Left colon (tissue), 2 donors: ENCODE measurements at regions not wholly inside any gene's neighbourhood (a gene's known extent, or its start where the extent isn't known, plus 50 kb on each side); places are given as distances from the start of the nearest gene placed in this dataset.

Experiments used
- ATAC-seq: fragments of 200-7000 bp; cut with Tn5 transposase; one replicate; pipeline ENCODE4 v1.9.1; 2020; ENCODE audit warnings: mild to moderate bottlenecking, moderate library complexity
- DNase-seq, 2 donors: peaks; one replicate each; pipeline ENCODE4 v3.0.0-alpha.2; 2020
- intact Hi-C, 2 donors: fragments of 100-400 bp; cut with DNase I in 1 of 2; cut with micrococcal nuclease in 1 of 2; formaldehyde crosslinking; loops; one replicate each; pipeline versions ENCODE4 v1.11.2 to v1.14.0; 2022; cut with DNase I, micrococcal nuclease
- donor health status: DM: no; HTN: no; CAD: no.
- donor health status: DM: yes; HTN: yes; CAD: no.

DNA sequence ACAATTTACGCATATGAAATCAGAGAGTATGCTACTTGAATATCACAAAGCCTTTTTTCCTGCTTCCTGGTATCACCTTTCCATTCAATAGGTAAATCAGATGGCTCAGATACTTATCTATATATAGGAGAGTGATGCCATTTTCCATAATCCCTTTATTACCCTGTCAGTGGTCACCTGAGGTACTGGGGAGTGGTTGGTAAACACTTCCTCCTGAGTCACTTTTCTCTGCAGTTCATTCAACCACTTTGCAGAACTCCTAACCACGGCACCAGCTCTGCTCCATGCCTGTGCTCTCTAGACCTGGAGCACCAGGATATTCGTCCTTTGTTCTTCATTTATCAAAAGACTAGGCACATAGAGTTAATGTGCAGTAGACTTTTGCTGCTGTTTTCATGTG, 748.5 kb upstream of the KLHL1 start:
- ATAC-seq: peak; percentile 99
- DNase-seq: peak in 1 of 2 donors; percentile 39
- intact Hi-C loops: no loop called here

DNA sequence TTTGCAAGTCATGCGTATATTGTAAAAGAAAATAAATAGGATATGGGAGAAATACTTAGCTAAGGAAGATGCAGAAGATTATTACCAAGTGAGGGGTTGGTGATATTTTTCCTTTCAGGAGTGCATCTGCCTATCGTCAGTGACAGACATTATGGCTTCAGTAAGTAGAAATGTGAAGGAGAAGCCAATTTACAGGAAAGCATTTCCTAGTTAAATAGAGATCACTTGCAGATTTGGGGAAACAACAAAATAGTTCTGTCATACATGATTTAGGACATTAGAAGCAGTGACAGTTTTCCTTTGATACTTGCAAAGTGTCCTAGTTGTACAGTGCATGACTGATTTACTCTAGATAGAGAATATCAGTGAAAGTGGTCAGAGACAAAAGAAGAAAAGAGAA, 747.8 kb upstream of the KLHL1 start:
- intact Hi-C loops: no loop called here
- ATAC-seq (no peak), DNase-seq (no peak)

DNA sequence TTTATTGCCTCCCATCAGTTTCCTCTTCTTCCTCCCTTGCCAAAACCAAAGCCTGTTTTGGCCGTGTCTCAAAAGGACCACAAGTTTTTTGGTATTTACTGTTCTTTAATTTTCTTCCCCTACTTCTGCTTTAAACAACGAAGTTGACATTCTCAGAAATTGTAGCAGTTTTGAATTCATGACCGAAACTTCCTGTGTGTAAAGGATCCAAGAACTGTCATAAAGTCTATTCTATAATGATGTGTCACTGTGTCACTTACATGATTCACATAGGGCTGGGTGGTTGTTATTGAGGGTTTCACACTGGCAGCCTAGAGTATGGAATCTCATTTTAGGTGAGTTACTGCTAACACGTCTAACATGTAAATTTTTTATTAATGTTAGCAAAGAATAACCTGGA, 741.0 kb upstream of the KLHL1 start:
- DNase-seq (no peak), ATAC-seq (peak; percentile 54)
- intact Hi-C loops: no loop called here

DNA sequence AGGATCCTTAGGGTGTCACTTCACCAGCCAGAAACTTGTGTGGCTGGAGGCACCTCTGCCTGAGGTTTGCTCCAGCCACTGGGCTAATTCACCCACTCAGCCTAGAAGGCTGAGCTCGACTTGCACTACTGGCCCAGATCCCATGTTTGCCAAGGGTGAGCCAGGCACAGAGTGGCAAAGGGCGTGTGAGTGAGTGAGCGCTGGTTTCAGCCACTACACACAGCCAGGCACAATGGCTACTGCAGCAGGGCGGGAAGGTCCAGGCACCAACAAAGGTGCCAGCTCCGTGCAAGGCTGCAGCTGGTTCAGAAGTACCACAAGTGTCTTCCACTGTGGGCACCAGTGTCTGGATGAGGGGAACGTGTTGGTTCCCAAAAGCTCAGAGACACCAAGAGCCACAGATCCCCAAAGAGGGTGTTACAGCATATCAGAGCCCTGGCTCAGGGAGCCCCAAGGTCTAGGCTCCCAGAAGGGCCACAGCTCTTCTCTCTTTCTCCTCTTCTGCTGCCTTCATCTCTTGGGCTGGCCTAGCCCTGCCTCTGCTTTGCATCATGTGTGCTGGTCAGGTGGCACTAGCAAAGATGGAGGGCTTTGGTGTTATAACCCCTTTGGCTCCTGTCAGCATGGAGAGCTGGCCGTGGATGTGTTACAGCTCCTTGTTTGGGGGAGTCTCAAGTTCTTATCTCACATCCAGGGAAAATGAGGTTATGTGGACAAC, 736.3 kb upstream of the KLHL1 start:
- DNase-seq (peak; percentile 46 to 51), ATAC-seq (peak; percentile 99)
- intact Hi-C loops: no loop called here

DNA sequence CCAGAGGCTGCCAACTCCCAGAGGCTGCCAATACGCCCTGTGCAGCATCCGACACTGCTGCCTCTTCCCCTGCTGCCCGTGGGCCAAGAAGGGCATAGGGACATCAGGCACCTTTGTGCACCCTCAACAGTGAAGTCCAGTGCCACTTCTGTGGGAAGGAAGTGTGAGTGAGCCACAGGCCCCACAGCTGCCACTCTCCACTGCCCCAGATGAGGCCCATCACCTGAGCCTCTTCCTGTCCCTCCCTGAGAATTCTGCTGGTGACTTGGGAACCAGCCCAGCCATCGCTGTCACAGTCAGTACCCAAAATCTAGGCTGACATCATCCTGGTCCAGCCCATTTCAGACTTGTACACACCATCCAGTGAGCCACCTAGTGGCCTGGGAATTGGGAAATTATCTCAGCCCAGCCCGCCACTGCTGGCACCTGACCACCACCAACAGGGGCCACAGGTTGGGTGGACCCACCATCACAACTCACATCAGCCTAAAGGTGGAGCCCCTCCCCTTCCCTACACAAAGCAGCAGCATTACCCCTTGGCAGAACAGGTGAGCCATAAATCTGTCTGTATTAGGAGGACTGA, 733.9 kb upstream of the KLHL1 start:
- intact Hi-C loops: no loop called here
- DNase-seq (no peak), ATAC-seq (no peak)

DNA sequence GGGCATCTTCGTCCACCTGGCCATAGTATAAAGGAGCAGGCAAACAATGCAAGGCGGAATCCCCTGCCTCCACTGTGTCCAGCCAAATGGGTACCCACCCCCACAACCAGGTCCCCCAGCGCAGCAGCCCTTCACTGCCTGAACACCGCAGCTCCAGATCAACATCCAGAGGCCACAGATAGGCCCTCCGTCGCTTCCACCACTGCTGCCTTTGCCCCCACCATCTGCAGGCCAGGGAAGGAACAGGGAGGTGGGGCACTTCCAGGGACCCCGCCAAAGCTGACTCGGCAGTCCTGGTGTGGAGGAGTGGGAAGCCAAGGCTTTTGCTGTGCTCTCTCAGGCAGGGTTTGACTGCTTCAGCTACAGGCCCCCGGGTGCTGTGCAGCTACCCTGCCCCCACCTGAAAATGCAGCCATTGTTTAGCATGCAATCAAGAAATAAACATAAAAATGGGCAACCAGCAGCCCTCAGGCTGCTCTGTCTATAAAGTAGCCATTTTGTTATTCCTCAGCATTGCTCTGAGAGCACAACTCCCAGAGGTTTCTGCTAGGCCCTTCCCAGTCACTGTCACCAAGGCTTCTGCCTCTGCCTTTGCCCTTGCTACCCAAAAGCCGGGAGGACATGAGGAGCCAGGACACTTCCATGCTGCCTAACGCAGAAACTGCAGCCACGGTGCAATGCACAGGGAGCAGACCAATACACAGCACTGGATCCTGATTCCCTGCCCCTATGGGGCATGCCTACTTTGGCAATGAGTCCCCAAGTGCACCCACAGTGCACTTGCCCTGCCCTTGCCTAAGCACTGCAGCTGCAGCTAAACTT, 733.2 kb upstream of the KLHL1 start:
- DNase-seq (no peak), ATAC-seq (no peak)
- intact Hi-C loops: no loop called here

DNA sequence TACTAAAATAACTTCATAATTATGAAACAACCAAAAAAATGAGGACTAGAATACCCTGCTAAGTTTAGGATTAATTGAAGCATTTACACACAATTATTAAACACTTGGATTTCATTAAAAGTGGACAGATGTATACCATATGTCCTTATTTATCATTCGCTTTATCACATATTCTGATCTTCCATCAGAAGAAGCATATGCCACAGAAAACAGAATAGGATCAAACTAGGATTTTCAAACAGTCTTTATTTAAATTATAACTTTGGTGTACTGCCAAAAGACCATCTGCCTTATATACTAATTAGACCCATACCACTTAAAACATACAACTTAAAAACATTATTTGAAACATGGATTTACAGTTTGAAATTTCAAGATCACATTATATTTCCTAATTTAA, 727.1 kb upstream of the KLHL1 start:
- intact Hi-C loops: no loop called here
- no peak for ATAC-seq
- DNase-seq: no peak

DNA sequence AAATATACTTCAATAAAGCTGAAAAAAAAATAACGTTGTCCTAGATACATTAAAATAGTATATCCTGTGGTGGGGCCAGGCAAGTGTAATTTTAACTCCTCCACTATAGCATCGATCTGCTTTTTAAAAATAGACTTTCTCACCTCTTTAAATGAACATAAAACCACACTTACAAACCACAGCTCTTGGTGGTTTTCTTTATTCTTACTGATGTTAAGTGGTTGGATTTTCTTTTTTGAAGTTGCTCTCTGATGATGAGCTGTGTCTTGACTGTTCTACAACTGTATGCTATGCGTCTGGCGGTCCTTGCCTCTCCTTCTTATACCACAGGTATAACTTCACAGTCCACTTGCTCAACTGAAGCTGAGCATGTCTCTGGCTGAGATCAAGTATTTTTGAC, 721.5 kb upstream of the KLHL1 start:
- intact Hi-C loops: no loop called here
- ATAC-seq: no peak
- DNase-seq: no peak

DNA sequence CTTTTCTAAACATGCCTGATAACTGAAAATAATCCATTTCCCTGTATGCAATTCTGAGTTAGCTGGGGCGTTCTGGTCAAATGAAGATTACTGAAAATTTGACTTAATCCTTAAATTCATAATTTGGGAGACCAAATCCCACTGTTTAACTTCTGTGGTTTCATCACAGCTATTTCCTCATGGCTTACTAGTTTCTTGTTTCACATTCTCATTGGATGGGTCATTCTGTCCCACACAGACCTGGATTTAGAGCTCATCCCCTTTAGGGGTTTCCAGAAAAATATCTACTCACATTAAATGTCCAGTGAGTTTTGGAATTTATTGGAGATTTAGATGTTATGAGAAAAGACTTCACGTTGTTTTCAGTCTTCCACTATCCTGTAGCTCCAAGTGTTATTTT, 709.3 kb upstream of the KLHL1 start:
- no peak for ATAC-seq
- intact Hi-C loops: no loop called here
- DNase-seq: no peak

DNA sequence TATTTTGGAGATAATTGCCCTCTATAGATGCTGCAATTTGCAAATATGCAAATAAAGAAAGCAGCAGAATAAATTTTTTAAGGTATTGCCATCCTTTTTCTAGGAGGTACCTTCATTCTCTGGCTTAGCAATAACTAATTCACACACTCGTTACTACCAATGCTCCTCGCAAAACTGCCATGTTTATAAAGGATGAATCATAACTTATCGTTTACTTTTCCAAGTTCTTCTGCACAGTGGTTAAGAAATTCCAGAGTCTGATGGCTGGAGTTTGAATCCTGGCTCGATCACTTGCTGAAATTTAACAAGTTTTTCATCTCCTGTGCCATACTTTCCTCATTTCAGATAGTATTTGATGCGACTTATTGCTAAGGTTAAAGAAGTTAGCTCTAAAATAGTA, 708.6 kb upstream of the KLHL1 start:
- DNase-seq (no peak), ATAC-seq (no peak)
- intact Hi-C loops: no loop called here

DNA sequence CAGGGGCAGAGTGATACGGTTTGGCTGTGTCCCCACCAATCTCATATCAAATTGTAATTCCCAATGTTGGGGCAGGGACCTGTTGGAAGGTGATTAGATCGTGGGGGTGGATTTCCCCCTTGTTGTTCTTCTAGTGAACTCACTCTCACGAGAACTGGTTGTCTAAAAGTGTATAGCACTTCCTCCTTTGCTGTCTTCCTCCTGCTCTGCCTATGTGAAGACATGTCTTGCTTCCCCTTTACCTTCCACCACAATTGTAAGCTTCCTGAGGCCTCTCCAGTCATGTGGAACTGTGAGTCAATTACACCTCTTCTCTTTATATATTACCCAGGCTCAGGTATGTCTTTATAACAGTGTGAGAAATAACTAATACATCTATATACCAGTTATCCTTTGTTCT, 706.4 kb upstream of the KLHL1 start:
- intact Hi-C loops: no loop called here
- ATAC-seq (no peak), DNase-seq (no peak)

DNA sequence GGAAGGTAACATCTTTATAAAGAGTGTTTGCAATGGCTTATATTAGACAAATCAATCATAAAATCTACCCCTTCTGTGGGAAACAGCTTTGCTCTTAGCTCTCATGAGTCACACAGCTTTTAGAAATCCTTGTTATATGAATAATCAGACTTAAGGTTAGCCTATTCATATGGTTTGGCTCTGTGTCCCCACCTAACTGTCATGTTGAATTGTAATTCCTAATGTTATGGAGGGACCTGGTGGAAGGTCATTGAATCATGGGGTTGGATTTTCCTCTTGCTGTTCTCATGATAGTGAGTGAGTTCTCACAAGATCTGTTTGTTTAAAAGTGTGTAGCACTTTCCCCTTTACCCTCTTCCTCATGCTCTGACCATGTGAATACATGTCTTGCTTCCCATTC, 704.2 kb upstream of the KLHL1 start:
- intact Hi-C loops: no loop called here
- DNase-seq (no peak), ATAC-seq (no peak)

DNA sequence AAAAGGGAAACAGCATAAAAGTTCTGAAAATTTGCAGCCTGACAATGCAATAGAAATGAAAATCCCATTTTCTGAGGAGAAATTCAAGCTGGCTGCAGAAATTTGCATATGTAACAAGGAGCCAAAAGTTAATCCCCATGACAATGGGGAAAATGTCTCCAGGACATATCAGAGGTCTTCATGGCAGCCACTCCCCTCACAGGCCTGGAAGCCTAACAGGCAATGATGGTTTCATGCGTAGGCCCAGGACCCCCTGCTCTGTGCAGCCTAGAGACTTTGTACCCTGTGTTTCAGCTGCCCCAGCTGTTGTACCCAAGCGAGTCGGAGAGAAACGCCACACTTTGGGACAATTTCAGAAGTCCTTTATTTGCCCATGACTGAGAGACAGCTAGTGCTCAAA, 701.3 kb upstream of the KLHL1 start:
- intact Hi-C loops: no loop called here
- DNase-seq (no peak), ATAC-seq (no peak)

DNA sequence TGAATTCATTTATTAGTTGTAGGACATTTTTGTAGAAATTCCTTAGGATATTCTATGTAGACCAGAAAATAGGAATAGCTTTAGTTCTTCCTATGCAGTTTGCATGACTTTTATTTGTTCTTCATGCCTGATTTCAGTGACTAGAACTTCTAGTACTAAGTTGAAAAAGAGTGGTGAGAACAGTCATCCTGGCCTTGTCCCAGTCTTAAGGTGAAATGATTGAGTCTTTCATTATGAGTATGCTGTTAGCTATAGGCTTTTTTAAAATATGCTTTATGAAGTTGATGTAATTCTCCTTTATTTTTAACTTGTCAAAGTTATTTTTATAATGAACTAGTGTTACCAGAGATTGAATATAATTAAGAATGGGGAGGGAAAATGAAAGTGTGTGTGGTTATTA, 690.1 kb upstream of the KLHL1 start:
- ATAC-seq: no peak
- intact Hi-C loops: no loop called here
- no peak for DNase-seq

DNA sequence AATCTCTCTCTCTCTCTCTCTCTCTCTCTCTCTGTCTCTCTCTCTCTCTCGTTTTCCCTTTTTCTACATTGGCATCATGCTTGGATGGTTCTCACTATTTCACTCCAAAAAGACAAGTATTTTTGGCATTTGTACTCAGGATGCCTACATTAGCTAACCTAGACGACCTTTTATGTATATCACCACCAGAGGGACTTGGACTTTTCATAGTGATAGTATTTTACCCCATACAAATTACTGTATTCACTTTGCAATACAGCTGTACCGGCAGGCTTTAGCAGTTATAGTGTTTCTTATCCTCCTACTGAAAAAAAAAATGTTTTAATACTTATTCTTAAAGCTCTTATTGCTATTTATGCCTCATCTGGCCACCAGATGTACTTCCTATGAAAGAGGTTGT, 687.2 kb upstream of the KLHL1 start:
- ATAC-seq (no peak), DNase-seq (no peak)
- intact Hi-C loops: no loop called here

DNA sequence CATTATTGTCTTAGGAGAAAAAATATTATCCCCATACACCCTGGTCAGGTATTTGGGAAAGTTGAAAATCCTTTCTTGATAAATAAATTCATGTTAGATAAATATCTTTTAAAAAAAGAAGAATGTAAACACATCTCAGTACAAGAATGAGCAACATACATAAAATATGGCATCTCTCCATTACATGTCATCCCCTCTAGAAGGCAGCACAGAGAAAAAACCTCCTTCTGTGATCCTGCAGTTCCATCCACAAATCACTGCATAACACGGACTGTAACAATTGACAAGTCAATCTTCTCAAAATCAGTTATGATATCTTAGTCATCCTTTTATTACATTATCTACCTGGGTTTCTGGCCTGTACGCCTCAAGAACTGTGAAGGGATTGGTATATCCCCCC, 683.9 kb upstream of the KLHL1 start:
- DNase-seq (no peak), ATAC-seq (no peak)
- intact Hi-C loops: no loop called here

DNA sequence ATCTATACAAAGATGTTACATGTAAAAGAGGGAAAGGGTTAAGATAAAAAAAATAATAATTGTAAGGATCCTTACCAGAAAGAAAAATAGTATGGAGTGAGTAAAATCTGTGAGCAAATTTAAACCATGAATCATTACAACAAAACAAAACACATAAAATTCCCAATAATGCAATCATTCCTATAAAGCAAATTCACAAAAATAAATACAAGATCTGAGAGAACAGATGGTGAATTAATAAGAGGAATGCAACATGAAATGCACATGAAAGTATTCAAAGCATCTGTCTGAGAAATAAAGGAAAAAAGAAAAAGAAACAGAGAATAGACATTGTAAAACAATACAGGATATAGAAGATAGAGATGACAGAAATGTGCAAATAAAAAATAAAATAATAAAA, 681.5 kb upstream of the KLHL1 start:
- DNase-seq (no peak), ATAC-seq (no peak)
- intact Hi-C loops: no loop called here

DNA sequence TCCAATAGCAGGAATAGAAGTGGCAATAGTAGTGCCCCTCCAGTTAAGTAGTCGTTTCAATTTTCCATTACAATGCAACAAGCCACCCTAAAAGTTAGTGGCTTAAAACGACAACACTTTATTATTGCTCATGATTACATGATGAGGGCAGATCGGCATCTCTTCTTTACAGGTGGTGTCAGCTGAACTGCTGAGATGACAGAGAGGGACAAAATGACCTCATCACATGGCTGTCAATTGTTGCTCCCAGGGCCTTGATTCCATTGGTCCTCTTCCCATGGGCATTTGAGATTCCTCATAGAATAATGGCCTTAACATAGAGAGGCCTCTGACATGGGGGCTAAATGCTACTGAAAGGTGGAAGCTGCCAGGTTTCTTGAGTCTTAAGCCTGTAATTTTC, 679.8 kb upstream of the KLHL1 start:
- intact Hi-C loops: no loop called here
- ATAC-seq: no peak
- DNase-seq: no peak

DNA sequence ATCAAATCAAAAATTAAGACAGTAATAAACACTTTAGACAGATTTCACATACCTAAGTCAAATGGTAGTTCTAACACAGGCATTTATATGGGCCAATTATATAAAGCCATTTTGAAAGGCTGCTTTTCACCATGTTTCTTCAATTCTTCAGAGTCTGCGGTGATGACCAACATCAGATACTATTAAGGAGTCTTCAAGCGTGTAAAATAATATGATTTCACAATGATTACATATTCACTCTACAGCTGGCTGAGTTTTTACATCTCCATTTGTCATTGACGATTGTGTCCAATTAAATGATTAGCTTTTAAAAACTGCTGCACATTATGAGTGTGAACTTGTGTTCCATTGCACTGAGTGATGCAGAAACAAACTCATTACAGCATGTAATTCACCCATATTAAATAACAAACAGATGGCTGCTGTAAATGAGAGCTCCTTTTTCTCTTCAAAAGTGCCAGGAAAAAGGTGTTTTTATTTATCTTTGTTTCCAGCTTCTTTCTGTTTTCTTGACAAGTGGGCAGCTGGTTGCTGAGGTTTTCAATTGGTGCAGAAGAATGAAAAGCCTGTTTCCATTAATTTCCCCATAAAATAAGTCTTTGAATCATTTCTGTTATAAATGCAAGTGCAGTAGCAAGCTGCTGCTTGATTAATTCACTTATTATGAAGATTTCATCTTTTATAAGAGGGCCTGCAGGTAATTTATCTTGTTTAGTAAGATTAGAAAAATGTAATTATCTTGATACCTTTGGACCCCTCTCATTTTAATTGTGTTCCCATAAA, 676.1 kb upstream of the KLHL1 start:
- intact Hi-C loops: no loop called here
- DNase-seq (no peak), ATAC-seq (no peak)

DNA sequence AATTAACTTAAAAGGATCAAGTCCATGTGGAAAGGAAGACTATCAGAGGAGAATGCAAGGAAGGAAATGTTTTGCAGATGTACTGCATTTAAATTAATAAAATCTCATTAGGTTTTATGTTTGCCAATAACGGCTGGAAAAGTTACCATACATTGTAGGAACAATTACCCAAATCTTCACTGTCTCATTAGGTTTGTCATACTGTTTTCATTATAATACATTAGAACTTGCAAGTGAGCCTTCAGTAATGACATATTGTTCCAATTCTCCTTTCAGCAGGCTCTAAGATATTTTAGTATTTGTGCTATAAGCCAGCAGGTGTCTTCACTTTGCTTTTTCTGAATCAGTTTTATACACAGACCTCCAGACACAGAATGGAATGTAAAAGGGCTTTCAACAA, 661.6 kb upstream of the KLHL1 start:
- ATAC-seq (no peak), DNase-seq (no peak)
- intact Hi-C loops: no loop called here
